Urinary bladder (tissue), 3 donors: ENCODE measurements at regions not wholly inside any gene's neighbourhood (a gene's known extent, or its start where the extent isn't known, plus 50 kb on each side); places are given as distances from the start of the nearest gene placed in this dataset.

Experiments
- DNase-seq: peaks from one replicate; pipeline ENCODE4 v3.0.0-alpha.2; 2015; ENCODE audit errors: extremely low spot score
- H3K27ac ChIP-seq: one replicate; pipeline ENCODE4 v1.5.1; 2013; ENCODE audit warnings: low read depth, mild to moderate bottlenecking, moderate library complexity
- H3K36me3 ChIP-seq: one replicate; pipeline ENCODE4 v1.6.1; 2013; ENCODE audit warnings: mild to moderate bottlenecking, moderate library complexity; ENCODE audit not compliant: insufficient read depth
- H3K4me1 ChIP-seq: one replicate; pipeline ENCODE4 v1.6.1; 2013; ENCODE audit warnings: mild to moderate bottlenecking, moderate library complexity; ENCODE audit not compliant: insufficient read depth
- H3K4me3 ChIP-seq: one replicate; pipeline ENCODE4 v1.5.1; 2013; ENCODE audit warnings: low read depth, low read length
- WGBS: extraction: QIAGEN DNeasy Blood & Tissue Kit; methylation state at CpG from one replicate; pipeline ENCODE4 v1.1.7; 2013; 5-methylcytosine and 5-hydroxymethylcytosine counted together
- donor health status: healthy with polysubstance abuse.
- donor health status: healthy.

GRCh38 chr6:105753207-105753606 lies 332.9 kb upstream of the PRDM1 start:
- WGBS, result 87% methylated on average over 8 of the region's 8 CpGs
- H3K27ac ChIP-seq, result no peak overlapping the region
- no peak for DNase-seq
- H3K4me3 ChIP-seq, result no peak overlapping the region
- no peaks in the 10 kb centered on the region for H3K4me1 ChIP-seq
- no peaks in the 10 kb centered on the region for H3K36me3 ChIP-seq

GRCh38 chr6:105750089-105750488 lies 336.0 kb upstream of the PRDM1 start:
- no peak for DNase-seq
- Histone ChIP-seq H3K36me3 (no peaks in the 10 kb centered on the region), H3K4me1 (no peaks in the 10 kb centered on the region), H3K4me3 (no peak overlapping the region), H3K27ac (no peak overlapping the region)
- 96% methylated on average over 3 of the region's 3 CpGs for WGBS

- DNase-seq, result no peak
Observed at GRCh38 chr6:105748737-105749161, 337.4 kb upstream of the PRDM1 start.

GRCh38 chr6:105747823-105748405 lies 338.2 kb upstream of the PRDM1 start:
- H3K27ac ChIP-seq, result no peak overlapping the region
- no peak overlapping the region for H3K4me3 ChIP-seq
- WGBS, result 82% methylated on average over 3 of the region's 3 CpGs
- no peaks in the 10 kb centered on the region for H3K36me3 ChIP-seq
- H3K4me1 ChIP-seq, result no peaks in the 10 kb centered on the region
- no peak for DNase-seq

More at GRCh38 chr6:105748737-105749161, 337.4 kb upstream of the PRDM1 start:
- Histone ChIP-seq H3K4me1 (no peaks in the 10 kb centered on the region), H3K36me3 (no peaks in the 10 kb centered on the region), H3K4me3 (no peak overlapping the region), H3K27ac (no peak overlapping the region)
- WGBS, result 71% methylated on average over 6 of the region's 6 CpGs

GRCh38 chr6:105746509-105746908 lies 339.6 kb upstream of the PRDM1 start:
- 67% methylated on average over 1 of the region's 1 CpG for WGBS
- no peaks in the 10 kb centered on the region for H3K4me1 ChIP-seq
- no peak overlapping the region for H3K4me3 ChIP-seq
- H3K27ac ChIP-seq, result no peak overlapping the region
- no peak for DNase-seq
- no peaks in the 10 kb centered on the region for H3K36me3 ChIP-seq

- WGBS, result 34% methylated on average over 1 of the region's 1 CpG
- H3K27ac ChIP-seq, result no peak overlapping the region
- no peak for DNase-seq
- no peak overlapping the region for H3K4me3 ChIP-seq
- H3K4me1 ChIP-seq, result no peaks in the 10 kb centered on the region
- H3K36me3 ChIP-seq, result no peaks in the 10 kb centered on the region
Observed at GRCh38 chr6:105746130-105746505, 340.0 kb upstream of the PRDM1 start.

- no peak for DNase-seq
- 96% methylated on average over 2 of the region's 2 CpGs for WGBS
- Histone ChIP-seq H3K27ac (no peak overlapping the region), H3K4me3 (no peak overlapping the region), H3K36me3 (no peaks in the 10 kb centered on the region), H3K4me1 (no peaks in the 10 kb centered on the region)
Observed at GRCh38 chr6:105745464-105746129, 340.5 kb upstream of the PRDM1 start.

GRCh38 chr6:105744815-105745214 lies 341.3 kb upstream of the PRDM1 start:
- no peak for DNase-seq
- WGBS, result 69% methylated on average over 1 of the region's 1 CpG
- Histone ChIP-seq H3K27ac (no peak overlapping the region), H3K4me1 (no peaks in the 10 kb centered on the region), H3K4me3 (no peak overlapping the region), H3K36me3 (no peaks in the 10 kb centered on the region)

GRCh38 chr6:105740946-105741645 lies 338.2 kb upstream of the PREP start:
- H3K36me3 ChIP-seq, result no peaks in the 10 kb centered on the region
- no peak overlapping the region for H3K4me3 ChIP-seq
- no peak for DNase-seq
- no peaks in the 10 kb centered on the region for H3K4me1 ChIP-seq
- H3K27ac ChIP-seq, result no peak overlapping the region
- 75% methylated on average over 7 of the region's 7 CpGs for WGBS

GRCh38 chr6:105739764-105740163 lies 336.9 kb upstream of the PREP start:
- no peak overlapping the region for H3K4me3 ChIP-seq
- WGBS, result 86% methylated on average over 2 of the region's 2 CpGs
- H3K27ac ChIP-seq, result no peak overlapping the region
- no peaks in the 10 kb centered on the region for H3K4me1 ChIP-seq
- H3K36me3 ChIP-seq, result no peaks in the 10 kb centered on the region
- DNase-seq, result no peak

- Histone ChIP-seq H3K4me3 (no peak overlapping the region), H3K27ac (no peak overlapping the region), H3K4me1 (no peaks in the 10 kb centered on the region), H3K36me3 (no peaks in the 10 kb centered on the region)
- DNase-seq, result no peak
- 74% methylated on average over 4 of the region's 4 CpGs for WGBS
Observed at GRCh38 chr6:105733556-105734162, 330.8 kb upstream of the PREP start.

- Histone ChIP-seq H3K4me1 (no peaks in the 10 kb centered on the region), H3K27ac (no peak overlapping the region)
- WGBS, result 74% methylated on average over 1 of the region's 1 CpG
Observed at GRCh38 chr6:105728995-105729394, 326.1 kb upstream of the PREP start.

GRCh38 chr6:105726902-105727655 lies 324.2 kb upstream of the PREP start:
- no peak overlapping the region for H3K27ac ChIP-seq
- H3K4me3 ChIP-seq, result no peak overlapping the region
- H3K36me3 ChIP-seq, result no peaks in the 10 kb centered on the region
- 86% methylated on average over 4 of the region's 4 CpGs for WGBS
- H3K4me1 ChIP-seq, result no peaks in the 10 kb centered on the region
- no peak for DNase-seq

More at GRCh38 chr6:105728995-105729394, 326.1 kb upstream of the PREP start:
- DNase-seq, result no peak
- Histone ChIP-seq H3K4me3 (no peak overlapping the region), H3K36me3 (no peaks in the 10 kb centered on the region)
